Suprapubic skin (tissue), 4 donors: ENCODE measurements at regions not wholly inside any gene's neighbourhood (a gene's known extent, or its start where the extent isn't known, plus 50 kb on each side); places are given as distances from the start of the nearest gene placed in this dataset.
A peak's percentile ranks its signal among the peaks of the same experiment; 100 is the strongest.

Source experiments
- DNase-seq, 2 donors: peaks; one replicate each; pipeline ENCODE4 v3.0.0-alpha.2; 2019; ENCODE audit warnings: low spot score in 2 of 2
- H3K27ac ChIP-seq: fragments of 200-600 bp; sonication (generic); one replicate; pipeline ENCODE4 v1.5.1; 2019
- H3K27me3 ChIP-seq: fragments of 200-600 bp; sonication (generic); one replicate; pipeline ENCODE4 v1.5.1; 2019
- H3K36me3 ChIP-seq: fragments of 200-600 bp; sonication (generic); one replicate; pipeline ENCODE4 v1.5.1; 2019
- H3K4me1 ChIP-seq: fragments of 200-600 bp; sonication (generic); one replicate; pipeline ENCODE4 v1.5.1; 2019
- H3K4me3 ChIP-seq: fragments of 200-600 bp; sonication (generic); one replicate; pipeline ENCODE4 v1.5.1; 2019; ENCODE audit warnings: mild to moderate bottlenecking
- H3K9me3 ChIP-seq: fragments of 200-600 bp; sonication (generic); one replicate; pipeline ENCODE4 v1.5.1; 2019
- CTCF ChIP-seq, 2 donors: fragments of 200-600 bp in 1 of 2; fragments of 450-650 bp in 1 of 2; sonication (generic) in 1 of 2; IDR thresholded peaks; one replicate each; pipeline ENCODE4 v1.5.1; 2016 to 2019; ENCODE audit warnings: antibody characterized with exemption in 2 of 2, mild to moderate bottlenecking in 1 of 2, moderate library complexity in 1 of 2
- EP300 ChIP-seq: sonication (generic); formaldehyde crosslinking; IDR thresholded peaks from one replicate; pipeline ENCODE4 v1.6.1; 2017; ENCODE audit warnings: antibody characterized with exemption
- POLR2A ChIP-seq, 2 donors: fragments of 450-650 bp; IDR thresholded peaks; one replicate each; pipeline ENCODE4 v1.6.1; 2017; ENCODE audit warnings: antibody characterized with exemption in 2 of 2, mild to moderate bottlenecking in 2 of 2, moderate library complexity in 2 of 2
- POLR2AphosphoS5 ChIP-seq, 3 donors: sonication (generic); formaldehyde crosslinking; IDR thresholded peaks; one replicate each; pipeline ENCODE4 v1.6.1; 2017; ENCODE audit warnings: antibody characterized with exemption in 3 of 3
- WGBS: methylation state at CpG from one replicate; pipeline ENCODE4 v1.1.5; 2018; 5-methylcytosine and 5-hydroxymethylcytosine counted together

GRCh38 chrY:7274369-7274913 lies 362.9 kb upstream of the AMELY start:
- peak in 1 of 2 donors; percentile 75 for DNase-seq
- TF ChIP-seq POLR2AphosphoS5 (IDR thresholded peaks at IDR 0.05) = no peak
- no peak for TF ChIP-seq POLR2A (IDR thresholded peaks at IDR 0.05)
- TF ChIP-seq CTCF (IDR thresholded peaks at IDR 0.05) = no peak
- no peak for TF ChIP-seq EP300
- no peaks in the 10 kb centered on the region for H3K27me3 ChIP-seq
- H3K36me3 ChIP-seq = no peaks in the 10 kb centered on the region
- peak overlapping the region; percentile 92 for H3K27ac ChIP-seq
- no peaks in the 10 kb centered on the region for H3K9me3 ChIP-seq
- H3K4me3 ChIP-seq = peak overlapping the region; percentile 79
- WGBS = no CpG with 5 or more reads among the region's 54 CpGs
- H3K4me1 ChIP-seq = peaks cover 15% of the 10 kb centered on the region

GRCh38 chrY:7273587-7274203 lies 362.1 kb upstream of the AMELY start:
- Histone ChIP-seq H3K4me3 (peak overlapping the region; percentile 79), H3K36me3 (no peaks in the 10 kb centered on the region), H3K27me3 (no peaks in the 10 kb centered on the region), H3K4me1 (peaks cover 12% of the 10 kb centered on the region), H3K27ac (peak overlapping the region; percentile 92), H3K9me3 (no peaks in the 10 kb centered on the region)
- peak in 1 of 2 donors; percentile 83 for DNase-seq
- no CpG with 5 or more reads among the region's 65 CpGs for WGBS
- TF ChIP-seq CTCF (IDR thresholded peaks at IDR 0.05) (no peak), EP300 (no peak), POLR2A (IDR thresholded peaks at IDR 0.05) (no peak), POLR2AphosphoS5 (IDR thresholded peaks at IDR 0.05) (no peak)

GRCh38 chrY:7272556-7273195 lies 361.1 kb upstream of the AMELY start:
- TF ChIP-seq CTCF (IDR thresholded peaks at IDR 0.05) (peak in 1 of 2 donors; percentile 36), POLR2AphosphoS5 (IDR thresholded peaks at IDR 0.05) (no peak)
- Histone ChIP-seq H3K9me3 (no peaks in the 10 kb centered on the region), H3K27ac (peak overlapping the region; percentile 92), H3K27me3 (no peaks in the 10 kb centered on the region), H3K36me3 (no peaks in the 10 kb centered on the region), H3K4me1 (peaks cover 12% of the 10 kb centered on the region), H3K4me3 (peak overlapping the region; percentile 79)
- peak in 1 of 2 donors; percentile 72 for DNase-seq
- no CpG with 5 or more reads among the region's 24 CpGs for WGBS

- Histone ChIP-seq H3K36me3 (no peaks in the 10 kb centered on the region), H3K27ac (no peak overlapping the region), H3K4me3 (no peak overlapping the region), H3K27me3 (no peaks in the 10 kb centered on the region), H3K4me1 (no peaks in the 10 kb centered on the region), H3K9me3 (no peaks in the 10 kb centered on the region)
- no CpG with 5 or more reads among the region's 29 CpGs for WGBS
- TF ChIP-seq POLR2AphosphoS5 (IDR thresholded peaks at IDR 0.05) (no peak), POLR2A (IDR thresholded peaks at IDR 0.05) (no peak), CTCF (IDR thresholded peaks at IDR 0.05) (no peak)
- DNase-seq = no peak
Observed at GRCh38 chrY:7263773-7264172, 352.2 kb upstream of the AMELY start.

GRCh38 chrY:7262531-7262930 lies 351.0 kb upstream of the AMELY start:
- Histone ChIP-seq H3K36me3 (no peaks in the 10 kb centered on the region), H3K27me3 (no peaks in the 10 kb centered on the region), H3K4me1 (no peaks in the 10 kb centered on the region), H3K9me3 (no peaks in the 10 kb centered on the region), H3K4me3 (no peak overlapping the region), H3K27ac (no peak overlapping the region)
- no peak for TF ChIP-seq POLR2AphosphoS5 (IDR thresholded peaks at IDR 0.05)
- no peak for TF ChIP-seq CTCF (IDR thresholded peaks at IDR 0.05)
- TF ChIP-seq POLR2A (IDR thresholded peaks at IDR 0.05) = no peak
- TF ChIP-seq EP300 = no peak
- WGBS = no CpG with 5 or more reads among the region's 4 CpGs
- DNase-seq = no peak
